Activated T-helper 1 cell treated with Interleukin-2 at 50 U/mL for 16 hours (primary cell): ENCODE measurements at regions not wholly inside any gene's neighbourhood (a gene's known extent, or its start where the extent isn't known, plus 50 kb on each side); places are given as distances from the start of the nearest gene placed in this dataset.
"Not testable (repeated sequence)": the region's sequence is repeated elsewhere in the genome, so short reads cannot be mapped to it uniquely, and the experiment has no call there.

Experiments used
- DNase-seq: peaks from one replicate; pipeline ENCODE4 v3.0.0-alpha.2; 2020; ENCODE audit warnings: low read depth

- no peak for DNase-seq
These were observed 784.0 kb upstream of the TMEM132C start for GRCh38 chr12:127482950-127483349.

- DNase-seq = no peak
These were observed 781.4 kb upstream of the TMEM132C start for GRCh38 chr12:127485528-127485927.

- no peak for DNase-seq
These were observed 779.9 kb upstream of the TMEM132C start for GRCh38 chr12:127487031-127487430.

GRCh38 chr12:127489061-127489460, 777.9 kb upstream of the TMEM132C start:
- no peak for DNase-seq

DNA sequence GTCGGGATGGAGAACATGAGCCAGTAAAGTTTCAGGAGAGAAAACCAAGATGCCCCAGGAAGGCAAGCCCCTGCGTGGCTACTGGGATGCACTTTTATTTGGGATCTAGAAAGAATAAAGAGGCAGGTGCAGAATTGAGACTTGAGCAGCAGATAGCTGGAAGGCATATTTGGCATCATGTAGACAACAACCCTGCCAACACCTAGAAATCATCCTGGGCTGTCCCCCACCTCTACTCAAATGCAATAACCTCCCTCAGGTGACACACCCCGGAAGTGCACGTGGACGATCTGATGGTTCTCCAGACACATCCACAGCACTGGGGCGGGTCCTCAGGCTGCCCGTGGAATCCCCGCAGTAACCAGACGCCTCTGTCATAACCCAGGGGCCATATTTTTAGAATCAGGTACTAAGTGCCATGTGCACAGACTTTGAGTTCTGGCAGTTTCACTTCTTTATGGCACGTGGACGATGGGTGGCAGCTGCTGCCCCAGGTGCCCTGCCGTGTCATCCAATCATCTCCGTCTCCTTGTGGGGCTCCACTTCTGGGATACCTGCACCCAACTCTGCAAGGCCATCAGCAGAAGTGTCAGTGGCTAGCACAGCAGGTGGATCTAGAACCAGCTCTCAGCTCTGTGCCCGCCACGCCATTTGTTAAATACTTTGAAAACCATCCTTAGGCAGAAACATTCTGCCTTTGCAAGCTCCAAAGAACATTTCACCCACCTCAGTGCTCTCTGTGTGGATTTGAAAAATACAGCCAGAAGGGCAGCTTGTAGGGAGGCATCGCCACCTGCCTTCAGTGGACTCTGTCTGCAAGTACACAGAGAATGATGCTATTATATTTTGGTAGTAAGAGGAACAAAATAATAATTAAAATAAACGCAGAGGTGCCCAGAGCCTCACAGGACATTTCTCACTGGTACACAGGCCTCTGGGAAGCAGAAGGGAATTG, 771.7 kb upstream of the TMEM132C start:
- no peak for DNase-seq

DNA sequence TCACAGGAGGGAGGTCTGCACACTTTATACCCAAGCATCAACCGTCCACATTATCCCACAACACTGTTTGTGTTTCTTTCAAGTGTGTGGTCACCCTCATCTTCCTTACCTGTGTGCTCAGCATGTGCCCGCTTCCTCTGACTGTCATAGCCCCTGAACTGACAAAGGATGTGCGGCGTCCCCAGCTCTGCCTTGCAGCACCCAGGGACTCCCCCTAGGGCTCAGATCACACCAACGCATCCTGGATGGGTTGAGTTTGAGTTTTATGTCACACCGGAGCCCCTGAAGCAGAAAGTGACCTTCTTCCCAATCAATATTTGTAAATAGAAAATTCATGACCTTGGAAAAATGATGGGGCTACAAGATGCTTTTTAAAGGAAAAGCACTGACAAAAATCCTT, 770.7 kb upstream of the TMEM132C start:
- no peak for DNase-seq

- no peak for DNase-seq
These were observed 766.4 kb upstream of the TMEM132C start for GRCh38 chr12:127500512-127501035.

DNA sequence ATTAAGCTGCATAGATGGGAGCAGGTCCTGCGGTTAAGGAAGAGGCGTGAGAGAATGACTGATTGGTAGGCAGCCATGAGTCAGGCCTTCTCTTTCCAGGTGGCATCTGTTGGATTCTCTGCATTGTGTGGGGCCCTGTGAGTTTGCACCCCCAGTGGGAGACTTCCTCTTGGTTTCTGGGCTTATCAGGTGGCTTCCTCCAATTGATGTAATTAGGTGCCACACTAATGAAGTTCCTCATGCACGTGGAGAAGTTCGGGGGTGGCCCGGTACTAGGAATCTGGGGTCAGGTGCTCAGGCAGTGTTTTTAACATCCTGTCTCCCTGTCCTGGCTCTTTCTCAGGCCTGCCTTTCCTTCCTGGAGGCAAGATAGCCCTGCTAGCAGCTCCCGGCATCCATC, 765.1 kb upstream of the TMEM132C start:
- no peak for DNase-seq

- DNase-seq = no peak
These were observed 763.7 kb upstream of the TMEM132C start for GRCh38 chr12:127503246-127503645.

- not testable (repeated sequence) for DNase-seq
These were observed 763.0 kb upstream of the TMEM132C start for GRCh38 chr12:127503996-127504395.

DNA sequence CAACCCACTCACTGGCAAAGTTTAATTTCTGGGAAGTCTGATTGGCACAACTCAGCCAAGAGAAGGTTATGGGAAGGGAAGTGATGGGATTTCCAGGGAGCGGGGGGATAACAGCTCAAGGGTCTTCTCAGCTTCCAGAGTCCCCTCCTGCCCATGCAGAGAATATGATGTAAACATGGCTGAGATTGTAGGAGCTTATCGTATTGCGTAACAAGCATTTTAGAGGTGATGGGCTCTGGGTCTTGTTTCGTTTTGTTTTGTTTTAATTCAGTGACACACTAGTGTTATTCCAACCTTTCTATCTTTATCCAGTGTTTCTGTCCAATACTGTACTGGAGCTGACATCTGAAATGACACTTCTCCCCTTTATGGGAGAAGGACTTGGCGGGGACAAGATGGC, 762.1 kb upstream of the TMEM132C start:
- no peak for DNase-seq

GRCh38 chr12:127507341-127507740, 759.6 kb upstream of the TMEM132C start:
- DNase-seq = no peak

DNA sequence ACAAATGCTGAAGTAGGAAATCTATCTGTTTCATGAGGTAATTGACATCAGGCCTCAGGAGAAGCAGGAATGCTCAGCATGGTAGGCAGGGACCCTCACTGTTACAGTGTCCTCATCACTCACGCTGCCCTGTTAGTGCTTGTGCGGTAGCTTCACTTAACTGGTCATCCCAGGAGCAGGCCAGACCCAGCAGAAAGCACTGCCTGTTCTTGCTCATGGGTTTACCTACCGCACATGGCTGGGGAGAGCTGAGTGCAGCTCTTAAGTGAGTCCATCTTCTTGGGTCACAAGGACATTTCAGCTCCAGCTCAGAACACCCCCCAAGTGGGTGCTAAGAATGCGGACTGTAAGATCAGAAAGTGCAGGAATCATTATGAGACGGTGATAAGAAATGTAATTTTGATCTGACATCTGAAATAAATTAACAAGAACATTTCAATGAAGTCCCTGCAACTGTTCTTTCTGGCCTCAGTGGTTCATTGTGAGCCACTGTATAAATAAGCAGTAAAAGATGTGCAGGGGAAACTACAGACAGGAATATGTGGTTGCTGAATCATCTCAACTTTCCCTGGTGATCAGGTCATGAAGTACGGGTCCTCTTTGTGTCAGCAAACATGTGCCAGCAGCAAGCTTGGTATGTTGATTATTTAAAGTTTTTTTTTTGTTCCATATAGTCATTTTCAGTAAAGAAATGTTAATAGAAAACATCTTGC, 757.7 kb upstream of the TMEM132C start:
- DNase-seq = no peak

GRCh38 chr12:127515941-127516340, 751.0 kb upstream of the TMEM132C start:
- no peak for DNase-seq

GRCh38 chr12:127516467-127516866, 750.5 kb upstream of the TMEM132C start:
- no peak for DNase-seq

GRCh38 chr12:127519779-127520178, 747.2 kb upstream of the TMEM132C start:
- DNase-seq = no peak

GRCh38 chr12:127526925-127527324, 740.0 kb upstream of the TMEM132C start:
- no peak for DNase-seq

- DNase-seq = no peak
These were observed 738.4 kb upstream of the TMEM132C start for GRCh38 chr12:127528551-127528950.

GRCh38 chr12:127531542-127531941, 735.4 kb upstream of the TMEM132C start:
- DNase-seq = no peak

DNA sequence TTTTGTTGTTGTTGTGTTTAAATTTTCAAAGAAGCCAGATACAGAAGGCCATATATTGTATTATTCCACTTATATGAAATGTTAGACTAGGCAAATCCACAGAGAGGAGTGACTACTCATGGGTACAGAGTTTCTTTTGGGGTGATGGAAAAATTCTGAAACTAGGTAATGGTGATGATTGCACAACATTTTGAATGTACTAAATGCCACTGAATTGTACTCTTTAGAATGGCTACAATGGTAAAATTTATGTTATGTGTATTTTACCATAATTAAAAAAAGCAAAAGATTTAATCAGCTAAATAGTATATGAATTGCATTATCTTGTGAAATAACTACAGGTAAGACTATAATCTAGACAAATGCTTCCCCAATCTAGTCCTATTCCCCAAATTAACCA, 733.6 kb upstream of the TMEM132C start:
- no peak for DNase-seq

GRCh38 chr12:127536833-127537428, 730.0 kb upstream of the TMEM132C start:
- no peak for DNase-seq

DNA sequence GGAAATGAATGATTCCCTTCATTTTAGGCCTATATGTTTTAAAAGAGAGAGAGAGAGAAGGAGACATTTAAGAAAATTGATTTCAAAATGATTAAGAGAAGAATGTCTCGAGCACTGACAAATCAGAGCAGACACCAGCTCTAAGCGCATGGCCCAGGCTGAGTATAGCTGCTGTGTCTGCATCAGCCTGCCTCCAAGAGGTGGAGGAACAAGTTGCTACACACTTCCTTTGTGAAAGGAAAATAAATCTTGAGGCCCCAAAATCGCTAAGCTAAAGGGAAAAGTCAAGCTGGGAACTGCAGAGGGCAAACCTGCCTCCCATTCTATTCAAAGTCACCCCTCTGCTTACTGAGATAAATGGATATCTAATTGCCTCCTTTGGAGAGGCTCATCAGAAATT, 728.7 kb upstream of the TMEM132C start:
- no peak for DNase-seq
